ENCODE measurements at regions not wholly inside any gene's neighbourhood (a gene's known extent, or its start where the extent isn't known, plus 50 kb on each side); places are given as distances from the start of the nearest gene placed in this dataset.

GRCh38 chr17:45681706-45682105 lies 102.4 kb upstream of the CRHR1 start:
- 36% methylated on average over 9 of the region's 9 CpGs for WGBS (ENCODE audit: low lambda C conversion rate)
- intact Hi-C loops (cut with micrococcal nuclease; ENCODE audit: unreplicated experiment) (no loop called here), in situ Hi-C loops (cut with HindIII; ENCODE audit: extremely low pct_ligation_motif_present, low pct_unique_long_range_greater_than_20kb) (no loop called here)
- peaks cover 6 to 47% of the 10 kb centered on the region in 2 experiments; a peak in 3 of 5 replicates for H3K27me3 ChIP-seq (ENCODE audit: control insufficient read depth in 1 of 2, insufficient read depth in 2 of 2, low read length in 2 of 2)
- no peak overlapping the region for H3K4me3 ChIP-seq (replicated peaks in 1 of 3; ENCODE audit: insufficient read depth in 1 of 3, low read depth in 2 of 3, low read length in 3 of 3)
- no peak overlapping the region for H3K9ac ChIP-seq (ENCODE audit: insufficient read depth, low read depth, low read length)
- H3K4me2 ChIP-seq (ENCODE audit: low read depth, low read length), result no peak overlapping the region
- POLR2A ChIA-PET, result no interaction called here
- DNase-seq (ENCODE audit: low spot score) (no peak), ATAC-seq (no peak), FAIRE-seq (no peak)
- no peaks in the 10 kb centered on the region for H3K36me3 ChIP-seq (replicated peaks in 1 of 2; ENCODE audit: control insufficient read depth in 1 of 2, insufficient read depth in 2 of 2, low read length in 2 of 2)
- H3K4me1 ChIP-seq (ENCODE audit: insufficient read depth, low read length), result no peaks in the 10 kb centered on the region
- H2AFZ ChIP-seq (ENCODE audit: low read length), result no peak overlapping the region
- TF ChIP-seq SYNCRIP (IDR thresholded peaks at IDR 0.05; ENCODE audit: insufficient read depth, low read depth, low read length) (no peak), ZNF383 (CRISPR knock-in tag; IDR thresholded peaks at IDR 0.05; ENCODE audit: borderline replicate concordance) (no peak), MATR3 (CRISPR knock-in tag; IDR thresholded peaks at IDR 0.05) (no peak), ZNF891 (CRISPR knock-in tag; IDR thresholded peaks at IDR 0.05) (no peak), ZNF407 (CRISPR knock-in tag; IDR thresholded peaks at IDR 0.05; ENCODE audit: not compliant biosample characterization) (no peak), ZNF326 (CRISPR knock-in tag; IDR thresholded peaks at IDR 0.05; ENCODE audit: borderline replicate concordance) (no peak), NONO (IDR thresholded peaks at IDR 0.05) (no peak), NONO (CRISPR knock-in tag; conservative IDR thresholded peaks at IDR 0.05) (no peak)
- TF ChIP-seq, protein P1, sequence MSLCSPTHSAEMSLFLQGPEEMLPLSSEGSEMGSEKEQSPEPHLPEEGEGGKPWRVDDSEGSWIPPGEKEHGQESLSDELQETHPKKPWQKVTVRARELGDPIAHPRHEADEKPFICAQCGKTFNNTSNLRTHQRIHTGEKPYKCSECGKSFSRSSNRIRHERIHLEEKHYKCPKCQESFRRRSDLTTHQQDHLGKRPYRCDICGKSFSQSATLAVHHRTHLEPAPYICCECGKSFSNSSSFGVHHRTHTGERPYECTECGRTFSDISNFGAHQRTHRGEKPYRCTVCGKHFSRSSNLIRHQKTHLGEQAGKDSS (CRISPR knock-in tag; IDR thresholded peaks at IDR 0.05; ENCODE audit: borderline replicate concordance, low read depth), result no peak
- no peaks in the 10 kb centered on the region for H3K79me2 ChIP-seq (ENCODE audit: insufficient read depth, low read length)
- no TSS peak for BruUV-seq (replicated peaks)
- no peak overlapping the region for H3K27ac ChIP-seq (ENCODE audit: extremely low read length, insufficient read depth, low read length)
- no peaks in the 10 kb centered on the region for H3K9me3 ChIP-seq (ENCODE audit: low read length)
- CTCF ChIA-PET (ENCODE audit: low intra/inter-chr PET ratio, low total read pairs), result no interaction called here
- no peaks in the 10 kb centered on the region for H4K20me1 ChIP-seq (ENCODE audit: insufficient read depth, low read length)
